ENCODE measurements at regions not wholly inside any gene's neighbourhood (a gene's known extent, or its start where the extent isn't known, plus 50 kb on each side); places are given as distances from the start of the nearest gene placed in this dataset.

DNA sequence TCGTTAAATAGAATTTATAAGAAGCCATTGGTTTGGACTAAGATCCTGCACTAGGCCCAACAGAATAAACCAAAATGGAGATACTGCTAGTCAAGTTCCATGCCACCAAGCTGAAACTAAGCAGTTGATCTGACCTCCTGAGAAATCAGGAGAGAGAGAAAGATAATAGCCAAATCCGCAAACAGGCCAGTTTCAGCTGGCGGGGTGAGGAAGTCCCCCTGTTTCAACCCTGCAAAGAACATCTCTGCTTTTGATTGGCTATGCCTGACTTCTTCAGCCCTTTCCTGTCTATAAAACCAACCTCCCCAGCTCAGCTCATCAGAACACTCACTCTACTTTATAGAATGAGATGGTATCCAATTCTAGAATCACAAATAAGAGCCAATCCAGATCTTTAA, 543.3 kb upstream of the ID2 start:
- TF ChIP-seq CTCF (IDR thresholded peaks at IDR 0.05) (no peak), POLR2AphosphoS5 (IDR thresholded peaks at IDR 0.05) (no peak)

All from esophagus muscularis mucosa (tissue), 3 donors.